Activated naive CD8-positive, alpha-beta T cell treated with anti-CD3 and anti-CD28 coated beads for 36 hours (primary cell): ENCODE measurements at regions not wholly inside any gene's neighbourhood (a gene's known extent, or its start where the extent isn't known, plus 50 kb on each side); places are given as distances from the start of the nearest gene placed in this dataset.

Source experiments
- DNase-seq: peaks from one replicate; pipeline ENCODE4 v3.0.0; 2021
- H3K27ac Mint-ChIP-seq: one replicate; pipeline ENCODE4 v1.8.0; 2022; ENCODE audit warnings: mild to moderate bottlenecking, moderate library complexity, mixed read lengths
- H3K27me3 Mint-ChIP-seq: one replicate; pipeline ENCODE4 v1.8.0; 2022; ENCODE audit warnings: mild to moderate bottlenecking, mixed read lengths
- H3K36me3 Mint-ChIP-seq: one replicate; pipeline ENCODE4 v1.8.0; 2021; ENCODE audit warnings: mild to moderate bottlenecking, mixed read lengths
- H3K4me1 Mint-ChIP-seq: one replicate; pipeline ENCODE4 v1.8.0; 2021; ENCODE audit warnings: mixed read lengths
- H3K4me3 Mint-ChIP-seq: one replicate; pipeline ENCODE4 v1.8.0; 2022; ENCODE audit warnings: mild to moderate bottlenecking, moderate library complexity, mixed read lengths
- H3K9me3 Mint-ChIP-seq: one replicate; pipeline ENCODE4 v1.8.0; 2022; ENCODE audit warnings: mixed read lengths

DNA sequence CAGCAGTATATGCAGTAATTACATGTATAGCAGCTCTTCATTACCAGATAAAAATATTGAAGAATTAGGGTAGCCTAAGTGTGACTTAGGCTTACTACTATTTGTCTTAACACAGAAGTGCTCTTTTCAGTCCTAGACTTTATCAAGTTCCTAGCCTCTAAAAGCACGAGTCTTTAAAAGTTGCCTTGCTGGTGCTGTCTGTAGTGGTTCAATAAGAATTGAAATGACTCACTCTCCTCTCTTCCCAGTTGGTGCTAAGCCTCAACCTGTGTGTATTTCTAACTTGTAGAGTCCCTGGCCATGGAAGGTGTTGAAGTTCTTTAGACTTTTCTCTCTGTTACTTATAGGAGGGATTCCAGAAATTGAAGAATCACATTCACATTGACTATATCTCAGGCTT lies 395.4 kb upstream of the THRB start:
- H3K27ac Mint-ChIP-seq: no peak overlapping the region
- H3K4me3 Mint-ChIP-seq: no peak overlapping the region
- H3K9me3 Mint-ChIP-seq: peaks cover 4% of the 10 kb centered on the region
- no peaks in the 10 kb centered on the region for H3K36me3 Mint-ChIP-seq
- H3K27me3 Mint-ChIP-seq: no peaks in the 10 kb centered on the region
- H3K4me1 Mint-ChIP-seq: no peaks in the 10 kb centered on the region
- no peak for DNase-seq

- no peak for DNase-seq
- Mint-ChIP-seq H3K4me3 (no peak overlapping the region), H3K27ac (no peak overlapping the region), H3K36me3 (no peaks in the 10 kb centered on the region), H3K27me3 (no peaks in the 10 kb centered on the region), H3K4me1 (no peaks in the 10 kb centered on the region), H3K9me3 (peaks cover 4% of the 10 kb centered on the region)
Observed at GRCh38 chr3:24899373-24899772, 404.7 kb upstream of the THRB start.

GRCh38 chr3:24899901-24900603 lies 405.4 kb upstream of the THRB start:
- peaks cover 4% of the 10 kb centered on the region for H3K9me3 Mint-ChIP-seq
- H3K27me3 Mint-ChIP-seq: no peaks in the 10 kb centered on the region
- H3K27ac Mint-ChIP-seq: no peak overlapping the region
- no peak overlapping the region for H3K4me3 Mint-ChIP-seq
- H3K36me3 Mint-ChIP-seq: no peaks in the 10 kb centered on the region
- H3K4me1 Mint-ChIP-seq: no peaks in the 10 kb centered on the region
- DNase-seq: no peak

DNA sequence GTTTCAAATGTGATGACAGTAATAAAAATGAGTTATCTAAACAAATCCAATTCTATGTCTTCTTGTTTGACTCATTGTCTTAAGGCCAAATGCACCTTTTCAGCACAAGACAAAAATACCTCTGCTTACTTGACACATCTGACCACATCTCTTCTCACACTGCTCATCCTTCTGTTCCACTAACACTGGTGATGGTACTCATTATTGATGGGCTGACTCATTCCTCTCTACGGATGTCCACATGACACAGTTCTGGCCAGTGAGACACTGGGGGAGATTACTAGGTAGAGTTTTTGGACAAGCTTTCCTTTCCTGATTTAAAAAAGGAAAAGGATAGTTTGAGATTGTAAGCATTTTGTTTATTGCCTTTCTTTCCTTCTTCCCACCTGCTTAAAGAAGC lies 410.6 kb upstream of the THRB start:
- Mint-ChIP-seq H3K27me3 (no peaks in the 10 kb centered on the region), H3K4me3 (no peak overlapping the region), H3K36me3 (no peaks in the 10 kb centered on the region), H3K27ac (no peak overlapping the region), H3K9me3 (peaks cover 4% of the 10 kb centered on the region), H3K4me1 (no peaks in the 10 kb centered on the region)
- DNase-seq: no peak

DNA sequence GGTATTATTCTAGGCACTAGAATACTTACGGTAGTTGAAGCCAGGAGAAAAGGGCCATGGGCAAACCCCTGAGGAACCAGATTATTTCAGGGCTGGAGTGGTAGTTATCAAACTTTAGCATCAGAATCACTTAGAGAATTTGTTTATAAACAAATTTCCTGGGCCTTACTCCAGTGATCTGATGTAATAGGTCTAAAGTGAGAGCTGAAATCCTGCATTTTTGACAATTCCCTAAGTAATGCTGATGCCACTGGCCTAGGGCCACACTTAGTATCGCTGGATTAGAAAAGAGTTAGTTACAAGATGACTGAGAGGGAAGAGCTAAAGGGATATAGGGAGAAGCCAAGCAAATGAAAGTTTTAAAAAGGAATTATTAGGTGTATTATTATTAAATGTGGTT lies 412.5 kb upstream of the THRB start:
- peaks cover 4% of the 10 kb centered on the region for H3K9me3 Mint-ChIP-seq
- no peaks in the 10 kb centered on the region for H3K27me3 Mint-ChIP-seq
- no peak for DNase-seq
- H3K36me3 Mint-ChIP-seq: no peaks in the 10 kb centered on the region
- H3K4me1 Mint-ChIP-seq: no peaks in the 10 kb centered on the region
- no peak overlapping the region for H3K4me3 Mint-ChIP-seq
- no peak overlapping the region for H3K27ac Mint-ChIP-seq

GRCh38 chr3:24911076-24911475 lies 416.4 kb upstream of the THRB start:
- H3K27me3 Mint-ChIP-seq: no peaks in the 10 kb centered on the region
- H3K9me3 Mint-ChIP-seq: peaks cover 2% of the 10 kb centered on the region
- no peak overlapping the region for H3K27ac Mint-ChIP-seq
- H3K4me3 Mint-ChIP-seq: no peak overlapping the region
- DNase-seq: no peak
- no peaks in the 10 kb centered on the region for H3K4me1 Mint-ChIP-seq
- no peaks in the 10 kb centered on the region for H3K36me3 Mint-ChIP-seq

GRCh38 chr3:24915639-24916038 lies 421.0 kb upstream of the THRB start:
- no peak overlapping the region for H3K27ac Mint-ChIP-seq
- no peaks in the 10 kb centered on the region for H3K4me1 Mint-ChIP-seq
- no peaks in the 10 kb centered on the region for H3K27me3 Mint-ChIP-seq
- no peaks in the 10 kb centered on the region for H3K36me3 Mint-ChIP-seq
- H3K9me3 Mint-ChIP-seq: peaks cover 2% of the 10 kb centered on the region
- DNase-seq: no peak
- no peak overlapping the region for H3K4me3 Mint-ChIP-seq

- DNase-seq: no peak
- Mint-ChIP-seq H3K27ac (no peak overlapping the region), H3K4me1 (no peaks in the 10 kb centered on the region), H3K9me3 (peaks cover 2% of the 10 kb centered on the region), H3K27me3 (no peaks in the 10 kb centered on the region), H3K4me3 (no peak overlapping the region), H3K36me3 (no peaks in the 10 kb centered on the region)
Observed at GRCh38 chr3:24917908-24918307, 423.3 kb upstream of the THRB start.

DNA sequence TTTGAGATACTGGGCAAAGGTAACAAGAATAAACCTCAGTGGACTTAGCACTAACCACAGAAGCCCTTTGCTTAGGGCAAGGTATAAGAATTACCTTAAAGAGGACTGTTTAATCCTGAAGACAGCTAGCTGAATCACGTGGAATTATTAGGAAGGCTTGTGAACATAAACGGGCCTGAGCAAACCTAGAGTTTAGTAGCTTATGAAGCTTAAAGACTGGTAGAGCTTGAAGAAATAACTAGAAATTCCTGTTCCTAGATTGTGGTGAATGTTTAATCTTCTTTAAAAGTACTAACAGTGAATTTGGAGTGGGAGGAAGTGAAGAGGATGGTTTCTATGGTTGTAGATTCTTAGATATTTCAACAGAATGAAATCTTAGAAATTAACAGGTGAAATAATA lies 428.9 kb upstream of the THRB start:
- no peaks in the 10 kb centered on the region for H3K9me3 Mint-ChIP-seq
- no peak overlapping the region for H3K4me3 Mint-ChIP-seq
- DNase-seq: no peak
- H3K4me1 Mint-ChIP-seq: no peaks in the 10 kb centered on the region
- no peak overlapping the region for H3K27ac Mint-ChIP-seq
- no peaks in the 10 kb centered on the region for H3K36me3 Mint-ChIP-seq
- no peaks in the 10 kb centered on the region for H3K27me3 Mint-ChIP-seq

DNA sequence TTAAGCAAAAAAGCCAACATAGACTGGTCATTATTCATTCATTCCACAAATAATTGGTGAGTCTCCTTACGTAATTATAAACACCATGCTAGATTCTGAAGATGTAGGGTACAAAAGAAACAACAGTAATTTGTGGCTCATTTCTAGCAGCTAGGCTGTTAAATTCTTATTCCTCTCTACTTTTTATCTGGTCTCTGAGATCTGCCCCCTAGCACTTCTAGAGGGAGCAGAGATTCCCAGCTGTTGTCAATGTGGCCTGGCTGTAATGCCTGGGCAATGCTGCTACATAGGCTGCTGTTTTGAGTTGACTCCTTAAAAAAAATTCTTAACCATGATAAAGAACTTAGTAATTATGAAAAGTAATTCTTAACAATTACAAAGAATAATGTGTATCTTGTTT lies 434.9 kb upstream of the THRB start:
- Mint-ChIP-seq H3K27ac (no peak overlapping the region), H3K9me3 (no peaks in the 10 kb centered on the region), H3K4me3 (no peak overlapping the region), H3K27me3 (no peaks in the 10 kb centered on the region), H3K36me3 (no peaks in the 10 kb centered on the region), H3K4me1 (no peaks in the 10 kb centered on the region)
- DNase-seq: no peak

GRCh38 chr3:24933401-24933800 lies 438.8 kb upstream of the THRB start:
- Mint-ChIP-seq H3K9me3 (no peaks in the 10 kb centered on the region), H3K4me1 (no peaks in the 10 kb centered on the region), H3K4me3 (no peak overlapping the region), H3K27me3 (no peaks in the 10 kb centered on the region), H3K36me3 (no peaks in the 10 kb centered on the region), H3K27ac (no peak overlapping the region)
- no peak for DNase-seq

DNA sequence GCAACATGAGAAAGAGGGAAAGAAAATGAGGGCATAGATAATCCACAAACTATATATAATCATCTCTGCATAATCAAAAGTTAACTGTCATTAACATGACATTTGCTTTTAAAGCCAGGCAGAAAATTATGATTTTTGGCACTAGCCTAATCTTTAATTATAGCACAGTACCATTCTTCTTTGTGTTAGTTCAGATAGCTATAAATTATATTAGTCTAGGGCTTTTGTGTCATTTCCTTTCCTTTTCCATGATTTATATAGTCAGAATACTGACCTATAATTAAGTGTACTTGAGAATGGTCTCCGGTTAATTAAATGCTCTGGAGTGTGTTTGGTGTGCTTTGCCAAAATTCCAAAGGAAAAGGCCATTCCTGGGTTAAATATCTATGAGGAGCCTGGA lies 441.9 kb upstream of the THRB start:
- H3K36me3 Mint-ChIP-seq: no peaks in the 10 kb centered on the region
- H3K27me3 Mint-ChIP-seq: no peaks in the 10 kb centered on the region
- DNase-seq: no peak
- no peak overlapping the region for H3K4me3 Mint-ChIP-seq
- no peak overlapping the region for H3K27ac Mint-ChIP-seq
- H3K9me3 Mint-ChIP-seq: no peaks in the 10 kb centered on the region
- no peaks in the 10 kb centered on the region for H3K4me1 Mint-ChIP-seq

DNA sequence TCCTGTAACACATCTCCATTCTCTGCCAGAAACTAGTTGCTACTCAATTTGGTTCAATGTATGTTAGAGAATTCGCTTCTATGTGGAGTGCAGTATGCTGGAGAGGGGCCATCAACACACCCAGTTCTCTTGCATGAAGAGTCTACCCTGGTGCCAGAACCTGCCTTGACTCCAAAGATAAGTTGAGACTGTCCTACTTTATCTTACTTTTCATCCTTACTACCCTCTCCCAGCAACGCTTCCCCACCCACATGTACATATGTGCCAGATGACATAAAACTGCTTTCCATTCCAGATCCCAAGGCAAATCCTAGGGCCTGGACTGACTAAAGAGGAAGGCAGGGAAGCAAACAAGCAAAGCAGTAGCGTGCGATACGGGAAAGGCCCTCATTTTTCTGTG lies 442.6 kb upstream of the THRB start:
- no peaks in the 10 kb centered on the region for H3K27me3 Mint-ChIP-seq
- no peaks in the 10 kb centered on the region for H3K9me3 Mint-ChIP-seq
- no peaks in the 10 kb centered on the region for H3K36me3 Mint-ChIP-seq
- H3K4me1 Mint-ChIP-seq: no peaks in the 10 kb centered on the region
- no peak overlapping the region for H3K27ac Mint-ChIP-seq
- H3K4me3 Mint-ChIP-seq: no peak overlapping the region
- DNase-seq: no peak

GRCh38 chr3:24937780-24938179 lies 443.1 kb upstream of the THRB start:
- no peak for DNase-seq
- H3K27ac Mint-ChIP-seq: no peak overlapping the region
- no peaks in the 10 kb centered on the region for H3K27me3 Mint-ChIP-seq
- no peaks in the 10 kb centered on the region for H3K36me3 Mint-ChIP-seq
- H3K4me1 Mint-ChIP-seq: no peaks in the 10 kb centered on the region
- no peaks in the 10 kb centered on the region for H3K9me3 Mint-ChIP-seq
- H3K4me3 Mint-ChIP-seq: no peak overlapping the region

DNA sequence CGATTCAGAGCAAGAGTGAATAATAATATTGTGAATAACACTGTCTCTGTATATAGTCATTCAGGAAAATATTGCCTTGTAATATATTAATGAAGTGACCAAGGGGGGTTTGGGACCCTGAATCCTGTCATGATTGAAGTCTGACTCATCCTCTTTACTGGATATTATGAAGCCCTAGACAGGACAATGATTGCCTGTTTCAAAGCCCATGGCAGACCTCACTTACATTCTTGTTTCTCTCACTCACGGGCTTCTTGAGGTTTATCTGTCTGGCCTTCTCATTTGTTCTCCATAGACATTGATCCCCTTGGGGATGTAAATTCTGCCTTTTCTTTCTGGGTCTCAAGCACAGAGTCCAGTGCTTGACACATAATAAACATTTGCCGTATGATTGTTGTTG lies 449.3 kb upstream of the THRB start:
- Mint-ChIP-seq H3K4me3 (no peak overlapping the region), H3K9me3 (no peaks in the 10 kb centered on the region), H3K4me1 (no peaks in the 10 kb centered on the region), H3K36me3 (no peaks in the 10 kb centered on the region), H3K27ac (no peak overlapping the region), H3K27me3 (no peaks in the 10 kb centered on the region)
- no peak for DNase-seq

- H3K4me3 Mint-ChIP-seq: no peak overlapping the region
- H3K9me3 Mint-ChIP-seq: no peaks in the 10 kb centered on the region
- no peaks in the 10 kb centered on the region for H3K27me3 Mint-ChIP-seq
- H3K4me1 Mint-ChIP-seq: no peaks in the 10 kb centered on the region
- H3K36me3 Mint-ChIP-seq: no peaks in the 10 kb centered on the region
- H3K27ac Mint-ChIP-seq: no peak overlapping the region
- DNase-seq: no peak
Observed at GRCh38 chr3:24944805-24945520, 450.3 kb upstream of the THRB start.
